ENCODE measurements at regions not wholly inside any gene's neighbourhood (a gene's known extent, or its start where the extent isn't known, plus 50 kb on each side); places are given as distances from the start of the nearest gene placed in this dataset.

DNA sequence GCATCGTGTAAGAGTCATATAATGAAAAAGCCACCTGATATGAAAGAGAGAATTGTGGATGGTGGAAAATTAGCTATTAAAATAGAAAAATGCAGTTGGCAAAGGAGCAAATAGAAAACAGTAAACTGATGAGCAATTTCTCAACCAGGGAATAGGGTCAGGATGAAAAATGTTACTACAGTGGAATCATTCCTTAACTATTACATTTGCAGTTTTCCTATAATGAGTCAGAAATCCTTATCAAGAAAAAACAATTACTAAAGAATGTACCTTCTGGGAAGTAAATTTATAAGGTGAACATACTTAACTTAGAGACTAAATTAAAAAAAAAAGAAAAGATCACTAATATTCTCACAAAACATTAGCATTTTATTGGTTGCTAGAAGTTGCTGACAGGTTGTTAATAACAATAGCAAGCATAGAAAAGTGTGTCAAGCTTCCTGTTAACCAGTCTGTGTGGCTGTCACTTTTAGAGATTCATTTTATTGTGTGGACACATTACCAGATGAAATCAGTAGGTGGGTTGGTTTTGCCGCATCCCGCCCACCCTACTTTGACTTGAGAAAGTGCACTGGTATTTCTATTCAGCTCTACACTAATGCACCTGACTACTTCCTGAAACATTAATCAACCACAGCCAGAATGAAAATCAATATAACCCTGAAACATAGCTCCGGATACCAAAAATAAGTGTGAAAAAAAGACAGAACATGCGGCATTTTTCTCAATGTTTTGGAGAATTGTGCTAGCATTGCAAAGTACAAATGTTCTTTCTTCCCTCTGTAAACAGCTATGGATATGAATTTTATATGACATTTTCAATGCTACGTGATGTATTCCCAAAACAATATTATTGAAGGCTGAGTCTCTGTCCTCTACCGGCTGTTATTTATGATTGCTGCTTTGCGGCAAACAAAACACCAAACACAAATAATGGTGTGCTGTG lies 576.7 kb downstream of the SLC16A7 start:
- Mint-ChIP-seq H3K27ac (no peak overlapping the region), H3K4me1 (ENCODE audit: low read depth) (no peaks in the 10 kb centered on the region), H3K4me3 (ENCODE audit: low read depth) (no peak overlapping the region), H3K36me3 (ENCODE audit: low read depth) (no peaks in the 10 kb centered on the region), H3K9me3 (no peaks in the 10 kb centered on the region), H3K27me3 (ENCODE audit: low read depth) (no peaks in the 10 kb centered on the region)
- intact Hi-C loops (cut with micrococcal nuclease): no loop called here
- DNase-seq (ENCODE audit: low spot score): no peak

DNA sequence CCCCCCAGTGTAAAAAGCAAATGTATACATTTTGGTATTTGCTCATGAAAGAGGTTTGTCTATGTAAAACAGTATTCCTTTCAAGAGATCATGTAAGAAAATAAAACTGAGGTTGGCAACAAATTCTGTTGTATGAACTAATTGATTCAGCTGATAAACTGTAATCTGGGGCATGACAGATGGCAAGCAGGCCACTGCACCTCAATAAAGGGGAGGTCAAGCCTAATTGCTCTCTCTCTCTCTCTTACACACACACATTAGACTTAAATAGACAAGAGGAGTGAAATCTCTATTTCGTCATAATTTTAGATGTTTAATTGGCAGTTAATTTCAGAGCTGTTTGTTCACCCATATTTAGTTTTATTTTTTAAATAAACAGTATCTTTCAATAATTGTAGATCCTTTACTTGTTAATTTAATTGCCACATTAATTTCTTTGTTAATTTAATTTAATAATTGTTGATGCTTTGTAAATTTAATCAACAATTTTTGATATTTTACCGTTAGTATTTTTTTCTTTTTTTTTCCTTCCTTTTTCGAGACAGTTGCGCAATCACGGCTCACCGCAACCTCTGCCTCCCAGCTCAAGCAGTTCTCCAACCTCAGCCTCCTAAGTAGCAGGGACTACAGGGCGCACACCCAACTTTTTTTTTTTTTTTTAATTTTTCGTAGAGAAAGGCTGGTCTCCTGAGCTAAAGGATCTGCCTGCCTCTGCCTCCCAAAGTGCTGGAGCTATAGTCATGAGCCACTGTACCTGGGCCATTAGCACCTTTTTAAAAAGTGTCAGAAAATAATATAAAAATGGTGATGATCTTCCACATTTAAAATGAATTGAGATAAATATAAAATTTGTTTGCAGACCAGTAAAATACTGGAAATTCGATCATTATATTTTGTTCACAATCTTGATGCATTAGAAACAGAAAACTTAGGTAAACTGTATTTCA lies 577.7 kb downstream of the SLC16A7 start:
- Mint-ChIP-seq H3K27ac (no peak overlapping the region), H3K36me3 (ENCODE audit: low read depth) (no peaks in the 10 kb centered on the region), H3K27me3 (ENCODE audit: low read depth) (no peaks in the 10 kb centered on the region), H3K9me3 (no peaks in the 10 kb centered on the region), H3K4me1 (ENCODE audit: low read depth) (no peaks in the 10 kb centered on the region), H3K4me3 (ENCODE audit: low read depth) (no peak overlapping the region)
- no peak for DNase-seq (ENCODE audit: low spot score)
- intact Hi-C loops (cut with micrococcal nuclease): no loop called here

DNA sequence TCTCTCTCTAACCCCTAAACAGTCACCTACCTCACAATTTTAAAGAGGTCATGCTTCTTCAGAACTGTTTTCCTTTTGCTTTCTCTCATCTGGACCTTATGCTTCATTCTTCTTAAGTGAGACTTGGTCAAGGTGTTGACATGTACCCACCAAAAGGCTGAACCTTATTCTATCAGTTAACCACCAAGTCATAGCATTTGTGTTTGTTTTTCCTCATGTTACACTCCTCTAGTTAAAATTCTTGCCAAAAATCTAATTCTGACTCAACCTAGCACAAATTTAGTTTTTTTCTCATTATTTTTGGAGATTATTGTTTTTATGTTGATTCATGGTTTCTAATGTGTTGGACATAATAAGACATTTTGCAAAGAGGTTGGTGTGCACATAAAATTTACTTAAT lies 578.6 kb downstream of the SLC16A7 start:
- DNase-seq (ENCODE audit: low spot score): no peak
- H3K27ac Mint-ChIP-seq: no peak overlapping the region
- H3K4me1 Mint-ChIP-seq (ENCODE audit: low read depth): no peaks in the 10 kb centered on the region
- H3K9me3 Mint-ChIP-seq: no peaks in the 10 kb centered on the region
- intact Hi-C loops (cut with micrococcal nuclease): no loop called here
- no peaks in the 10 kb centered on the region for H3K27me3 Mint-ChIP-seq (ENCODE audit: low read depth)
- no peak overlapping the region for H3K4me3 Mint-ChIP-seq (ENCODE audit: low read depth)
- H3K36me3 Mint-ChIP-seq (ENCODE audit: low read depth): no peaks in the 10 kb centered on the region

DNA sequence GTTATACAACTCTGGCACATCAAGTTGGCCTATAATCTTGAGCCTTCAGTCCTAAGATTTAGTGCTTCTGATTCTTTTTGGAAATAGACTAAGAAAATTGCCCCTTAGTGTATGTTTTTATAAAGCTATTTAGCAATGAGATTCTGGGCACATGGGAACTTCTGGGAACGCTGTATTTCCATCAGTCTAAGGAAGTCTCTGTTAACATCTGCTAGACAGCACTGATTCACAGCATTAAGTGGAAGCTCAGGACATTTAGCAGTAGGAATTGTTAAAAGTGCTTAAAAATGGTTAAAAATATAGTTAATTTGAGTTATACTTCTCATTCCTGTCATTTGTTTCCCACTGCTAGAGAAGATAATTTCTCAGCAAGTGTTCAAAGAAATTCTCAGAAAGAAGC lies 579.1 kb downstream of the SLC16A7 start:
- intact Hi-C loops (cut with micrococcal nuclease): no loop called here
- H3K4me3 Mint-ChIP-seq (ENCODE audit: low read depth): no peak overlapping the region
- DNase-seq (ENCODE audit: low spot score): no peak
- no peak overlapping the region for H3K27ac Mint-ChIP-seq
- no peaks in the 10 kb centered on the region for H3K27me3 Mint-ChIP-seq (ENCODE audit: low read depth)
- no peaks in the 10 kb centered on the region for H3K36me3 Mint-ChIP-seq (ENCODE audit: low read depth)
- no peaks in the 10 kb centered on the region for H3K4me1 Mint-ChIP-seq (ENCODE audit: low read depth)
- no peaks in the 10 kb centered on the region for H3K9me3 Mint-ChIP-seq

- H3K4me3 Mint-ChIP-seq (ENCODE audit: low read depth): no peak overlapping the region
- intact Hi-C loops (cut with micrococcal nuclease): no loop called here
These were observed 581.1 kb downstream of the SLC16A7 start for GRCh38 chr12:60176891-60177290.

DNA sequence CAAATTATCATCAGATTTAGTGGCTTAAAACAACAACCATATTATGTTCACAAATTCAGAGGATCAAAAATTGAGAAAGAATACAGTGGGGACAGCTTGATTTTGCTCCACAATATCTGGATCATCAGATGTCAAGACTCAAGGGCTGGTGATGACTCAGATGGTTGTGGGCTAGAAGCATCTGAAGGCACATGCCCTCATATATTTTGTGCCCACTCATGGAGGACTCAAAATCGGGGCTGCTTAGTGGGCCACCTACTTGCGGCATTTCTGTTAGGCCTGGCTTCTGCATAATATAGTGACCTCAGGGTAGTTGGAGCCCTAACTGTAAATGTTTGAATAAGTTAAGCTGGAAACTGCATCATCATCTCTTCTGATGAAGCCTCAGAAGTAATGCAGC lies 584.5 kb downstream of the SLC16A7 start:
- H3K27me3 Mint-ChIP-seq (ENCODE audit: low read depth): no peaks in the 10 kb centered on the region

More at GRCh38 chr12:60176891-60177290, 581.1 kb downstream of the SLC16A7 start:
- H3K27me3 Mint-ChIP-seq (ENCODE audit: low read depth): no peaks in the 10 kb centered on the region
- H3K9me3 Mint-ChIP-seq: no peaks in the 10 kb centered on the region
- no peaks in the 10 kb centered on the region for H3K4me1 Mint-ChIP-seq (ENCODE audit: low read depth)
- DNase-seq (ENCODE audit: low spot score): no peak
- no peaks in the 10 kb centered on the region for H3K36me3 Mint-ChIP-seq (ENCODE audit: low read depth)
- H3K27ac Mint-ChIP-seq: no peak overlapping the region

GRCh38 chr12:60182354-60182753 lies 586.5 kb downstream of the SLC16A7 start:
- Mint-ChIP-seq H3K36me3 (ENCODE audit: low read depth) (no peaks in the 10 kb centered on the region), H3K4me1 (ENCODE audit: low read depth) (no peaks in the 10 kb centered on the region), H3K27me3 (ENCODE audit: low read depth) (no peaks in the 10 kb centered on the region), H3K27ac (no peak overlapping the region), H3K9me3 (no peaks in the 10 kb centered on the region), H3K4me3 (ENCODE audit: low read depth) (no peak overlapping the region)
- intact Hi-C loops (cut with micrococcal nuclease): no loop called here
- no peak for DNase-seq (ENCODE audit: low spot score)

More for the DNA sequence above, 584.5 kb downstream of the SLC16A7 start:
- DNase-seq (ENCODE audit: low spot score): no peak
- H3K4me1 Mint-ChIP-seq (ENCODE audit: low read depth): no peaks in the 10 kb centered on the region
- H3K9me3 Mint-ChIP-seq: no peaks in the 10 kb centered on the region
- H3K36me3 Mint-ChIP-seq (ENCODE audit: low read depth): no peaks in the 10 kb centered on the region
- no peak overlapping the region for H3K27ac Mint-ChIP-seq
- H3K4me3 Mint-ChIP-seq (ENCODE audit: low read depth): no peak overlapping the region
- intact Hi-C loops (cut with micrococcal nuclease): no loop called here

- DNase-seq (ENCODE audit: low spot score): no peak
- intact Hi-C loops (cut with micrococcal nuclease): no loop called here
- no peaks in the 10 kb centered on the region for H3K4me1 Mint-ChIP-seq (ENCODE audit: low read depth)
- no peak overlapping the region for H3K27ac Mint-ChIP-seq
- H3K27me3 Mint-ChIP-seq (ENCODE audit: low read depth): no peaks in the 10 kb centered on the region
- H3K36me3 Mint-ChIP-seq (ENCODE audit: low read depth): no peaks in the 10 kb centered on the region
- H3K4me3 Mint-ChIP-seq (ENCODE audit: low read depth): no peak overlapping the region
- no peaks in the 10 kb centered on the region for H3K9me3 Mint-ChIP-seq
These were observed 588.3 kb downstream of the SLC16A7 start for GRCh38 chr12:60184096-60184495.

- intact Hi-C loops (cut with micrococcal nuclease): no loop called here
- H3K27me3 Mint-ChIP-seq (ENCODE audit: low read depth): no peaks in the 10 kb centered on the region
These were observed 589.2 kb downstream of the SLC16A7 start for GRCh38 chr12:60185060-60185459.

DNA sequence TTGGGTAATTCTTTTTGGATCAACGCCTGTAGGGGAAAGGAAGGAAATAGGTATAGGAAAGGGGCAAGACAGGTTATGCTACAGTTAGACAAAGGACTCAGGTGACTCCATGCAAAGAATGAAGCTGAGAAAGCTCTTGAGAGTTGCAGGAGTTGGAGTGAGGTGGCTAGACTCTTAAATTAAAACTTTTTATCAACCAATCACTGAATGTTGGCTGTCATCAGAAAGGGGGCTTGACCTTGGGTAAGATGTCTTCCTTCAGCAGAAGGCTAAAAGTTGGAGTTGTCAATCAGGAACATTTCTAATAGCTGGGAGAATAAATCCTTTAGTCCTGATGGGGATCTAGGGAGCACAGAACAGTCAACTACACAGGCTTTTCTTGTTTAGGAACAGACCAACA lies 595.4 kb downstream of the SLC16A7 start:
- intact Hi-C loops (cut with micrococcal nuclease): no loop called here
- H3K27ac Mint-ChIP-seq: no peak overlapping the region
- no peaks in the 10 kb centered on the region for H3K4me1 Mint-ChIP-seq (ENCODE audit: low read depth)
- H3K36me3 Mint-ChIP-seq (ENCODE audit: low read depth): no peaks in the 10 kb centered on the region
- no peaks in the 10 kb centered on the region for H3K27me3 Mint-ChIP-seq (ENCODE audit: low read depth)
- DNase-seq (ENCODE audit: low spot score): no peak
- no peak overlapping the region for H3K4me3 Mint-ChIP-seq (ENCODE audit: low read depth)
- no peaks in the 10 kb centered on the region for H3K9me3 Mint-ChIP-seq

More at GRCh38 chr12:60185060-60185459, 589.2 kb downstream of the SLC16A7 start:
- DNase-seq (ENCODE audit: low spot score): no peak
- no peaks in the 10 kb centered on the region for H3K9me3 Mint-ChIP-seq
- no peak overlapping the region for H3K4me3 Mint-ChIP-seq (ENCODE audit: low read depth)
- no peak overlapping the region for H3K27ac Mint-ChIP-seq
- H3K36me3 Mint-ChIP-seq (ENCODE audit: low read depth): no peaks in the 10 kb centered on the region
- H3K4me1 Mint-ChIP-seq (ENCODE audit: low read depth): no peaks in the 10 kb centered on the region

DNA sequence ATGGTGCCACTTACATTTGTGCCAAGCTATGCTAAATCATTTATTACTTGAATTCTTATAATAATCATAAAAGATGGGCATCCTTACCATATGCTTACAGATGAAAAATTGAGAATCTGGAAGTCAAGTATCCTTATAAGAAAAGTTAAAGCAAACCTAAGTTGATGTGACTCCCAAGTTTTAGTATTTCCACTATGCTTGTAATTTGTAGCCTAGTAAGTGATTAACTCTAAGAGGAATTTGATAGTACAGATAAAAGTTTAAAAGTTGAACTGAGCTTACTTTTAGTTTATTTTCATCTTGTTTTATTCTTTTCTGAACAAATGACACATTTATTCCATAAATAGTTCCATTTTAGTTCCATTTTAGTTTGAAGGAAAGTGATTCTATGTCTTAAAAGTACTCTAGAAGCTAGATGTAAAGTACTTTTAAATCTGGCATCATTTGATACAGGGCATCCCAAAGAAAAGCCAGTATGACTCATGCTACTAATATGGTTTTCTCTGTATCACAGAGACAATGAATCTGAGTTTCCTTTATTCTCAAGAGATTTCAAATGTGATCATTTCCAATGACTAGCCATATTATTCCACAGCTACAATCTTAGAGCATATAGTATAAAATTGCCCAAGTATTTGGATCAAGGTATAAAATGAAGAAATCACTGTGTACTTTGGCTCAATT lies 596.0 kb downstream of the SLC16A7 start:
- intact Hi-C loops (cut with micrococcal nuclease): no loop called here
- DNase-seq (ENCODE audit: low spot score): no peak
- Mint-ChIP-seq H3K4me1 (ENCODE audit: low read depth) (no peaks in the 10 kb centered on the region), H3K4me3 (ENCODE audit: low read depth) (no peak overlapping the region), H3K27me3 (ENCODE audit: low read depth) (no peaks in the 10 kb centered on the region), H3K36me3 (ENCODE audit: low read depth) (no peaks in the 10 kb centered on the region), H3K9me3 (no peaks in the 10 kb centered on the region), H3K27ac (no peak overlapping the region)

DNA sequence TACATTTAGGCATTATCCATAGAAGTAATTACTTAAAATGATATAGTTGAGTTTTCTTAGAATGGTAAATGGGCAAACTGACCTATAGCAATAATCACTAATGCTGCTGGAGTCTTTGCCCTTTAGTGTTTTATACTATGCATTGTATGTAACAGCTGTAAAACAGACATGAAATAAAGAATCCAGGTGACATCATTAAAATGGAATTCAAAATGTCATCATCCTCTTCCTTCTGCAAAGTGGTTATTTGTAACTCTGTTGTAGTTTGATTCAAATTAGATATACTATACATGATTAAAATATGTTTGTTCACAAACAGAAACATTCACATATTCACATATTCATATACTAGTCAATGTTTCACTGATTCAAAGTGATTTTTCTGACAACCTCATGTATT lies 598.8 kb downstream of the SLC16A7 start:
- no peaks in the 10 kb centered on the region for H3K4me1 Mint-ChIP-seq (ENCODE audit: low read depth)
- H3K27ac Mint-ChIP-seq: no peak overlapping the region
- intact Hi-C loops (cut with micrococcal nuclease): no loop called here
- no peak for DNase-seq (ENCODE audit: low spot score)
- no peaks in the 10 kb centered on the region for H3K27me3 Mint-ChIP-seq (ENCODE audit: low read depth)
- H3K36me3 Mint-ChIP-seq (ENCODE audit: low read depth): no peaks in the 10 kb centered on the region
- H3K4me3 Mint-ChIP-seq (ENCODE audit: low read depth): no peak overlapping the region
- no peaks in the 10 kb centered on the region for H3K9me3 Mint-ChIP-seq

Data from activated T-helper 2 cell treated with anti-CD3 and anti-CD28 coated beads, Interferon-gamma antibody, Interleukin-2, Interleukin-4, amounts not matched to agents 10 μg/mL and 5 μg/mL and 100 μg/mL, durations not matched to agents 14 hours and 24 hours and 36 hours (primary cell).